H1 (cell line): ENCODE measurements at regions not wholly inside any gene's neighbourhood (a gene's known extent, or its start where the extent isn't known, plus 50 kb on each side); places are given as distances from the start of the nearest gene placed in this dataset.

Experiments used
- CTCF ChIA-PET: fragments of 300-600 bp; sonication (Branson Sonifier 250); formaldehyde crosslinking; loops from one replicate; lab custom pipeline; 2021; ENCODE audit not compliant: partially characterized antibody; lab: Charles Lee
- POLR2A ChIA-PET: fragments of 300-600 bp; sonication (Branson Sonifier 250); formaldehyde crosslinking; loops from one replicate; lab custom pipeline; 2021; ENCODE audit warnings: inconsistent platforms; ENCODE audit not compliant: partially characterized antibody; lab: Charles Lee
- DNase-seq, 2 experiments: peaks; one replicate each; pipeline versions ENCODE4 v3.0.0 to v3.0.0-alpha.2; 2010 to 2022; ENCODE audit warnings: low spot score in 2 of 2, low read depth in 1 of 2, mixed read lengths in 1 of 2
- FAIRE-seq: peaks from 2 replicates; lab custom pipeline; 2011; peaks lifted over from hg19 to GRCh38; lab: Jason Lieb, UNC
- H2AFZ ChIP-seq: 2 replicates; pipeline ENCODE4 v1.8.1; 2012; ENCODE audit warnings: low read length, inconsistent platforms
- H2AK5ac ChIP-seq: 2 replicates; pipeline ENCODE4 v1.6.1; 2013; ENCODE audit warnings: low read depth, low read length
- H2BK120ac ChIP-seq: replicated peaks from 2 replicates; pipeline ENCODE3; 2013; ENCODE audit warnings: low read depth, low read length, inconsistent platforms
- H2BK12ac ChIP-seq: 2 replicates; pipeline ENCODE4 v1.6.1; 2013; ENCODE audit warnings: low read depth, low read length
- H2BK15ac ChIP-seq: 2 replicates; pipeline ENCODE4 v1.6.1; 2013; ENCODE audit warnings: low read length
- H2BK20ac ChIP-seq: 2 replicates; pipeline ENCODE4 v1.6.1; 2013; ENCODE audit warnings: low read length
- H2BK5ac ChIP-seq: 2 replicates; pipeline ENCODE4 v1.6.1; 2013; ENCODE audit warnings: low read depth, low read length
- H3K14ac ChIP-seq: 2 replicates; pipeline ENCODE4 v1.6.1; 2013; ENCODE audit warnings: inconsistent platforms; ENCODE audit not compliant: insufficient read length
- H3K18ac ChIP-seq: 2 replicates; pipeline ENCODE4 v1.6.1; 2013; ENCODE audit warnings: low read length; ENCODE audit errors: extremely low read depth
- H3K23ac ChIP-seq: 2 replicates; pipeline ENCODE4 v1.6.1; 2013; ENCODE audit warnings: inconsistent platforms; ENCODE audit not compliant: insufficient read length
- H3K23me2 ChIP-seq: 2 replicates; pipeline ENCODE4 v1.6.1; 2013; ENCODE audit warnings: low read depth, low read length
- H3K27ac ChIP-seq: 2 replicates; pipeline ENCODE4 v1.6.1; 2011; ENCODE audit warnings: low read depth, low read length, inconsistent platforms
- H3K27me3 ChIP-seq, 4 experiments: replicated peaks in 1 of 4; 1 replicate in 1 of 4; 2 replicates in 3 of 4; pipeline versions ENCODE4 v1.6.1 to v1.8.1; 2011 to 2013; ENCODE audit warnings: low read length in 3 of 4, mild to moderate bottlenecking in 3 of 4, inconsistent platforms in 2 of 4, mixed read lengths in 2 of 4, moderate library complexity in 1 of 4; ENCODE audit not compliant: control insufficient read depth in 3 of 4, insufficient read depth in 3 of 4; ENCODE audit errors: extremely low read depth in 1 of 4
- H3K36me3 ChIP-seq, 4 experiments: 2 replicates each; pipeline versions ENCODE4 v1.6.1 to v1.8.1; 2011 to 2013; ENCODE audit warnings: mild to moderate bottlenecking in 4 of 4, low read length in 3 of 4, moderate library complexity in 2 of 4, control low read depth in 1 of 4, inconsistent platforms in 1 of 4; ENCODE audit not compliant: insufficient read depth in 4 of 4, control insufficient read depth in 2 of 4
- H3K4ac ChIP-seq: replicated peaks from 2 replicates; pipeline ENCODE3; 2013; ENCODE audit warnings: low read length, low read depth, mixed read lengths, inconsistent platforms; ENCODE audit not compliant: insufficient read length
- H3K4me1 ChIP-seq, 4 experiments: replicated peaks in 1 of 4; 1 replicate in 1 of 4; 2 replicates in 3 of 4; pipeline versions ENCODE4 v1.6.1 to v1.8.1; 2011 to 2013; ENCODE audit warnings: low read length in 3 of 4, inconsistent platforms in 2 of 4, mixed read lengths in 1 of 4; ENCODE audit not compliant: insufficient read depth in 4 of 4, control insufficient read depth in 3 of 4
- H3K4me2 ChIP-seq, 2 experiments: 2 replicates each; pipeline versions ENCODE4 v1.6.1 to v1.8.1; 2011 to 2013; ENCODE audit warnings: low read depth in 2 of 2, low read length in 2 of 2, control low read depth in 1 of 2, inconsistent platforms in 1 of 2, mild to moderate bottlenecking in 1 of 2; ENCODE audit not compliant: insufficient read depth in 1 of 2
- H3K4me3 ChIP-seq, 4 experiments: fragments of 200-600, 300-600 bp in 1 of 4; sonication (generic), shearing (Covaris generic), sonication (Bioruptor Twin) in 1 of 4; 2 replicates each; pipeline versions ENCODE4 v1.5.1 to v1.8.1; 2011 to 2016; ENCODE audit warnings: low read length in 4 of 4, low read depth in 3 of 4, control low read depth in 2 of 4, inconsistent platforms in 2 of 4, mild to moderate bottlenecking in 2 of 4, mixed read lengths in 1 of 4, moderate library complexity in 1 of 4; ENCODE audit not compliant: insufficient read depth in 2 of 4; ENCODE audit errors: extremely low read depth in 1 of 4
- H3K56ac ChIP-seq: replicated peaks from 2 replicates; pipeline ENCODE3; 2013; ENCODE audit warnings: low read depth, mild to moderate bottlenecking, mixed read lengths, low read length, inconsistent platforms; ENCODE audit not compliant: insufficient read length
- H3K79me1 ChIP-seq: 2 replicates; pipeline ENCODE4 v1.6.1; 2013; ENCODE audit warnings: low read depth, low read length, control low read depth
- H3K79me2 ChIP-seq, 2 experiments: 2 replicates each; pipeline versions ENCODE4 v1.6.1 to v1.8.1; 2012 to 2013; ENCODE audit warnings: low read length in 2 of 2, mild to moderate bottlenecking in 2 of 2, inconsistent platforms in 1 of 2; ENCODE audit not compliant: insufficient read depth in 2 of 2, control insufficient read depth in 1 of 2
- H3K9ac ChIP-seq, 4 experiments: replicated peaks in 1 of 4; 1 replicate in 1 of 4; 2 replicates in 3 of 4; pipeline versions ENCODE4 v1.6.1 to v1.8.1; 2011 to 2013; ENCODE audit warnings: low read depth in 3 of 4, low read length in 3 of 4, control low read depth in 2 of 4, mild to moderate bottlenecking in 2 of 4, moderate library complexity in 2 of 4, inconsistent platforms in 1 of 4; ENCODE audit errors: extremely low read depth in 1 of 4
- H3K9me3 ChIP-seq, 2 experiments: 2 replicates each; pipeline versions ENCODE4 v1.6.1 to v1.8.1; 2012 to 2013; ENCODE audit warnings: mild to moderate bottlenecking in 2 of 2, moderate library complexity in 2 of 2, control low read depth in 1 of 2, inconsistent platforms in 1 of 2, low read depth in 1 of 2, low read length in 1 of 2, mixed read lengths in 1 of 2; ENCODE audit not compliant: insufficient read depth in 2 of 2
- H4K20me1 ChIP-seq, 2 experiments: replicated peaks in 1 of 2; 2 replicates each; pipeline versions ENCODE3 to v1.8.1; 2011 to 2013; ENCODE audit warnings: inconsistent platforms in 2 of 2, low read length in 2 of 2, mild to moderate bottlenecking in 1 of 2; ENCODE audit not compliant: insufficient read depth in 2 of 2, control insufficient read depth in 1 of 2
- H4K5ac ChIP-seq: 2 replicates; pipeline ENCODE4 v1.6.1; 2013; ENCODE audit warnings: low read length, low read depth, mixed read lengths, inconsistent platforms; ENCODE audit not compliant: insufficient read length
- H4K8ac ChIP-seq: 2 replicates; pipeline ENCODE4 v1.8.0; 2013; ENCODE audit warnings: mild to moderate bottlenecking, moderate library complexity, low read length, inconsistent platforms; ENCODE audit not compliant: insufficient read depth; ENCODE audit errors: extremely low read depth
- H4K91ac ChIP-seq: replicated peaks from 2 replicates; pipeline ENCODE3; 2013; ENCODE audit warnings: low read length, mixed read lengths, inconsistent platforms; ENCODE audit not compliant: insufficient read length
- FOSL1 ChIP-seq: IDR thresholded peaks from 2 replicates; pipeline ENCODE4 v1.6.1; 2011; ENCODE audit warnings: mild to moderate bottlenecking, low read depth, low read length, moderate library complexity; ENCODE audit not compliant: insufficient read depth
- SP4 ChIP-seq: IDR thresholded peaks from 2 replicates; pipeline ENCODE4 v1.6.1; 2012; ENCODE audit warnings: low read length, inconsistent platforms
- whole genome bisulfite sequencing, 2 experiments: shearing (Covaris generic) in 1 of 2; methylation state at CpG; one replicate each; pipeline versions ENCODE4 v1.1.6 to v1.1.7; 2013 to 2015; ENCODE audit warnings: low lambda C conversion rate in 2 of 2, mixed read lengths in 2 of 2, inconsistent platforms in 1 of 2, low coverage in 1 of 2, missing lambda C conversion rate in 1 of 2; ENCODE audit not compliant: insufficient replicate concordance in 2 of 2, insufficient coverage in 1 of 2, insufficient read length in 1 of 2; ENCODE audit errors: extremely low coverage in 1 of 2, missing lambda C conversion rate in 1 of 2; 5-methylcytosine and 5-hydroxymethylcytosine counted together
- TF ChIP-seq, protein P1 (sequence below): IDR thresholded peaks from 2 replicates; pipeline ENCODE4 v1.6.1; 2012; ENCODE audit warnings: inconsistent platforms

DNA sequence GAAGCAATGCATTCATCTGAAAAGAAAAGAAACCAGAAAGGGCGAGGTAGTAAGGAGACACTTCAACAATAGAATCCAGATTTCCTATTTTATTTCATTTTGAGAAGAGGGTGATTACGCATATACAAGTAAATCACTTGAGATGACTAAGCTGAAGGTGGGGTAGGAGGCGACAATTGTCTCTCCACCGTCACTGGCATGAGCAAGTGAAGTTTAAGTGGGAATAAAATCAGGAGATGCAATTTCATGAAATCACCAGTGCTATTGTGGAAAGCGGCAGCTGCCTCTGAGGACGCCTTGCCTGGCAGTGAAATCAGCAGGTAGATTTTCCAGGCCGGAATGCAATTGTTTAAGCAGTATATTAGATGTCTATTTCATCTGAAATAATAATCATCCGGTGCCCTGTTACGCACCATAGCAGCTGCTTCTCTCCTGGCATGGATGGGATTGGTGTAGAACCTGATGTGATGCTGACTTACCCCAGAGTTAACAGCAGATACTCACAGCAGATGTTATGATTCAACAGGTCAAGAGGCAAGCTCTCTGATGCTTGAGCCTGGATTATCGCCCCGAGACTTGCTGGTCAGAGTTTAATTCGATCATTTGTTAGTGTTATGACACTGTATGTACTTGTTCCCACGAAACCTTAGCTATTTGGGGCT lies 64.3 kb downstream of the RASL11A start:
- CTCF ChIA-PET = interaction anchor here (1.0 to 9.7 kb wide), 5 partner anchors 14 to 63 kb away, joined by 3 to 95 read pairs (median 5); no protein-coding TSS in a partner anchor
- Histone ChIP-seq H3K27me3 (peaks cover 0 to 3% (median 1%) of the 10 kb centered on the region in 4 experiments; a peak in 2 of 7 replicates), H2BK120ac (peak overlapping the region; percentile 24), H3K4me1 (peaks cover 7 to 22% (median 11%) of the 10 kb centered on the region in 4 experiments), H3K79me1 (no peaks in the 10 kb centered on the region), H3K4ac (no peak overlapping the region), H3K23me2 (peaks cover 5% of the 10 kb centered on the region; the same call in 1 of the 2 replicates), H2AFZ (no peak overlapping the region; the same call in 1 of the 2 replicates), H2BK5ac (peak overlapping the region; percentile 82; the same call in 1 of the 2 replicates), H2BK20ac (no peak overlapping the region), H3K9me3 (no peaks in the 10 kb centered on the region), H4K20me1 (peaks cover 0 to 4% of the 10 kb centered on the region in 2 experiments), H2AK5ac (no peak overlapping the region; the same call in 1 of the 2 replicates), H4K8ac (no peak overlapping the region), H4K91ac (peak overlapping the region; percentile 30), H3K79me2 (no peaks in the 10 kb centered on the region), H2BK12ac (no peak overlapping the region; the same call in 1 of the 2 replicates), H3K27ac (no peak overlapping the region), H4K5ac (no peak overlapping the region), H3K14ac (no peak overlapping the region), H3K18ac (no peak overlapping the region), H3K4me2 (no peak overlapping the region), H3K9ac (no peak overlapping the region), H3K56ac (no peak overlapping the region), H3K36me3 (no peaks in the 10 kb centered on the region), H3K4me3 (no peak overlapping the region), H3K23ac (no peak overlapping the region), H2BK15ac (no peak overlapping the region)
- FAIRE-seq = no peak
- TF ChIP-seq FOSL1 = no peak
- TF ChIP-seq, protein P1, sequence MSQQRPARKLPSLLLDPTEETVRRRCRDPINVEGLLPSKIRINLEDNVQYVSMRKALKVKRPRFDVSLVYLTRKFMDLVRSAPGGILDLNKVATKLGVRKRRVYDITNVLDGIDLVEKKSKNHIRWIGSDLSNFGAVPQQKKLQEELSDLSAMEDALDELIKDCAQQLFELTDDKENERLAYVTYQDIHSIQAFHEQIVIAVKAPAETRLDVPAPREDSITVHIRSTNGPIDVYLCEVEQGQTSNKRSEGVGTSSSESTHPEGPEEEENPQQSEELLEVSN = no peak
- no peak for TF ChIP-seq SP4
- POLR2A ChIA-PET = interaction anchor here (1.2 to 2.6 kb wide), 3 partner anchors 38 to 78 kb away, joined by 3 to 7 read pairs (median 3); no protein-coding TSS in a partner anchor
- no peak for DNase-seq
- WGBS, 2 experiments = 84% methylated on average over 13 of the region's 13 CpGs; no CpG with 5 or more reads in 1 of the 2 experiments
